ENCODE measurements at regions not wholly inside any gene's neighbourhood (a gene's known extent, or its start where the extent isn't known, plus 50 kb on each side); places are given as distances from the start of the nearest gene placed in this dataset.
"Not testable (repeated sequence)": the region's sequence is repeated elsewhere in the genome, so short reads cannot be mapped to it uniquely, and the experiment has no call there.

DNA sequence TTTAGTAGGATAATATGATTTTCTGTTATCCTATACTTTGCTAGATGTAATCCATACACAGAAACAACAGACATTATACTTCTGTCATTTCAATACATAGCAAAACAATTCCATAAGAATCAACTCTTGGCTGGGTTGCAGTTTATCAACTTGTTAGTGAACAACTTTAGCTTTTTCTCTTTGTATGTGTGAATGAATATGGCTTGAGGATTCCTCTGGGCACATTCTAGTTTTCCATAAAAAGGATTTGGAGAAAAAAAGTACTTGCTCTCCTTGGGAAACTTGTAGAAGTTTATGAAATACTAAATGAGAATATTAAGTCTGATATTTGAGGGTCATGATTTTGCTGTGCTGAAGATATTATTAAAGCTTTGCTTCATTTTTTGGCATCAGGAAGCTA is 210.7 kb upstream of the GIMD1 start:
- Histone ChIP-seq H3K27me3 (ENCODE audit: insufficient read depth, low read length) (no peaks in the 10 kb centered on the region), H3K4me3 (ENCODE audit: insufficient read depth, low read depth, low read length) (no peak overlapping the region), H3K4me1 (ENCODE audit: insufficient read depth, low read length) (peaks cover 13% of the 10 kb centered on the region), H3K4me2 (ENCODE audit: low read length) (no peak overlapping the region), H3K36me3 (ENCODE audit: insufficient read depth, low read length) (no peaks in the 10 kb centered on the region), H2AFZ (ENCODE audit: low read depth, low read length) (no peak overlapping the region), H3K79me2 (ENCODE audit: insufficient read depth, low read length) (no peaks in the 10 kb centered on the region), H3K9ac (ENCODE audit: low read length) (no peak overlapping the region), H4K20me1 (ENCODE audit: insufficient read depth, low read length) (no peaks in the 10 kb centered on the region), H3K9me3 (ENCODE audit: insufficient read depth, low read depth, low read length) (no peaks in the 10 kb centered on the region), H3K27ac (ENCODE audit: low read depth, low read length) (no peak overlapping the region)
- Mint-ChIP-seq H3K9me3 (ENCODE audit: unreplicated experiment) (no peaks in the 10 kb centered on the region), H3K27ac (ENCODE audit: unreplicated experiment) (no peak overlapping the region), H3K36me3 (ENCODE audit: low read depth, unreplicated experiment) (no peaks in the 10 kb centered on the region), H3K4me1 (ENCODE audit: low read depth, unreplicated experiment) (peaks cover 14% of the 10 kb centered on the region), H3K4me3 (ENCODE audit: unreplicated experiment) (no peak overlapping the region), H3K27me3 (ENCODE audit: low read depth, unreplicated experiment) (no peaks in the 10 kb centered on the region)
- DNase-seq (ENCODE audit: low read depth): no peak
- no peak for TF ChIP-seq CTCF (IDR thresholded peaks at IDR 0.05; ENCODE audit: insufficient read depth, low read depth, low read length)
- no peak for TF ChIP-seq EZH2 (IDR thresholded peaks at IDR 0.05; ENCODE audit: insufficient read depth, low read length)
- no peak for FAIRE-seq

DNA sequence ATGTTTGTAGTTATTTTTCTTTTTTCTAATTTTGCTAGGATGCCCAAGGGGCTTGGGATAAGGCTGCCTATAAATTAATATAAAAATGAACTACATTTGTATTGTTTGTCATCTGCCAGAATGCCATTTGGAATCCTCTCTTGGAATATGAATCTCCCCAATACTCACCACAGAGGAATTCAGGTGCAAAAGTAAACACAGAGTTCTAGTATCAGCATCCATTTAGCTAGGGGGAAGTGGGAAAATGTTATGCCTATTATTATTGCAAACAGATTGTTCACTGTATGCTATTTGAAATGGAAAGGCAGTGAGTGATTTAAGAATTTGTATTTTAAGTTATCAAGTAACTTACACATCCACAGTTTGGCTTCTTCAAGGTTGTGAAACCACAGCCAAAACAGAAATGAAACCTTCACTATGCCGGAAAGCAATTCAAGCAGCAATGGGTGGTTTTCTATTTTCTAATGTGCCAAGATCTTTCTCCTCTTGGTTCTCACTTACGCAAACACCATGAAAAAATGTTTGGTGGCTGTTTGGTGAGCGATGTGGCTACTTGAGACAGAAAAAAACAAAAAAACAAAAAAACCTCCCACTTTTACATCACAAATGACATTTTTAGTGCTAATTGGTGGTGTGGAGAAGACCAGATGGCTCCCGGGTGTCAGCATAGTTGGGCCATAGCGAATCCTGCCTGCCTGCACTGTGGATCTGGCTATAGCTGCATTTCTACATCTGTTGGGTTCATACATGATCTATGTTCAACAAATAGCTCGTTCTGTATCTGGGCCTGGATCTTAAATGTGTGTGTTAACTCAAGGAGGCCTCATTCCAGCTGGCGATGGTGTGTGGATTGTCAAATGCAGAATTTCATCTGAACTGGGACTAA is 200.8 kb upstream of the GIMD1 start:
- Histone ChIP-seq H4K20me1 (ENCODE audit: insufficient read depth, low read length) (no peaks in the 10 kb centered on the region), H3K4me1 (ENCODE audit: insufficient read depth, low read length) (peaks cover 5% of the 10 kb centered on the region), H3K27me3 (ENCODE audit: insufficient read depth, low read length) (no peaks in the 10 kb centered on the region), H3K9ac (ENCODE audit: low read length) (no peak overlapping the region), H3K27ac (ENCODE audit: low read depth, low read length) (no peak overlapping the region), H2AFZ (ENCODE audit: low read depth, low read length) (no peak overlapping the region), H3K79me2 (ENCODE audit: insufficient read depth, low read length) (no peaks in the 10 kb centered on the region), H3K36me3 (ENCODE audit: insufficient read depth, low read length) (no peaks in the 10 kb centered on the region), H3K4me3 (ENCODE audit: insufficient read depth, low read depth, low read length) (no peak overlapping the region), H3K4me2 (ENCODE audit: low read length) (peak overlapping the region; percentile 6), H3K9me3 (ENCODE audit: insufficient read depth, low read depth, low read length) (no peaks in the 10 kb centered on the region)
- Mint-ChIP-seq H3K9me3 (ENCODE audit: unreplicated experiment) (no peaks in the 10 kb centered on the region), H3K4me3 (ENCODE audit: unreplicated experiment) (no peak overlapping the region), H3K4me1 (ENCODE audit: low read depth, unreplicated experiment) (no peaks in the 10 kb centered on the region), H3K27me3 (ENCODE audit: low read depth, unreplicated experiment) (no peaks in the 10 kb centered on the region), H3K36me3 (ENCODE audit: low read depth, unreplicated experiment) (no peaks in the 10 kb centered on the region), H3K27ac (ENCODE audit: unreplicated experiment) (no peak overlapping the region)
- TF ChIP-seq EZH2 (IDR thresholded peaks at IDR 0.05; ENCODE audit: insufficient read depth, low read length) (no peak), CTCF (IDR thresholded peaks at IDR 0.05; ENCODE audit: insufficient read depth, low read depth, low read length) (no peak)
- peak; percentile 36 for DNase-seq (ENCODE audit: low read depth)
- no peak for FAIRE-seq

- no peak overlapping the region for H2AFZ ChIP-seq (ENCODE audit: low read depth, low read length)
- no peak overlapping the region for H3K27ac Mint-ChIP-seq (ENCODE audit: unreplicated experiment)
- H3K9me3 ChIP-seq (ENCODE audit: insufficient read depth, low read depth, low read length): no peaks in the 10 kb centered on the region
- H3K9ac ChIP-seq (ENCODE audit: low read length): no peak overlapping the region
- no peaks in the 10 kb centered on the region for H3K27me3 Mint-ChIP-seq (ENCODE audit: low read depth, unreplicated experiment)
- H3K4me1 Mint-ChIP-seq (ENCODE audit: low read depth, unreplicated experiment): no peaks in the 10 kb centered on the region
- FAIRE-seq: no peak
- H3K4me3 ChIP-seq (ENCODE audit: insufficient read depth, low read depth, low read length): no peak overlapping the region
- peak; percentile 54 for DNase-seq (ENCODE audit: low read depth)
- no peaks in the 10 kb centered on the region for H4K20me1 ChIP-seq (ENCODE audit: insufficient read depth, low read length)
- H3K36me3 ChIP-seq (ENCODE audit: insufficient read depth, low read length): no peaks in the 10 kb centered on the region
- H3K4me1 ChIP-seq (ENCODE audit: insufficient read depth, low read length): peaks cover 5% of the 10 kb centered on the region
- no peak overlapping the region for H3K27ac ChIP-seq (ENCODE audit: low read depth, low read length)
- no peak overlapping the region for H3K4me3 Mint-ChIP-seq (ENCODE audit: unreplicated experiment)
- no peak overlapping the region for H3K4me2 ChIP-seq (ENCODE audit: low read length)
- no peaks in the 10 kb centered on the region for H3K27me3 ChIP-seq (ENCODE audit: insufficient read depth, low read length)
- no peaks in the 10 kb centered on the region for H3K79me2 ChIP-seq (ENCODE audit: insufficient read depth, low read length)
- no peaks in the 10 kb centered on the region for H3K36me3 Mint-ChIP-seq (ENCODE audit: low read depth, unreplicated experiment)
- TF ChIP-seq CTCF (IDR thresholded peaks at IDR 0.05; ENCODE audit: insufficient read depth, low read depth, low read length) (no peak), EZH2 (IDR thresholded peaks at IDR 0.05; ENCODE audit: insufficient read depth, low read length) (no peak)
- H3K9me3 Mint-ChIP-seq (ENCODE audit: unreplicated experiment): peaks cover 5% of the 10 kb centered on the region
Observed at GRCh38 chr4:106565727-106566126, 197.1 kb upstream of the GIMD1 start.

- H3K36me3 Mint-ChIP-seq (ENCODE audit: low read depth, unreplicated experiment); H3K4me2 ChIP-seq (ENCODE audit: low read length); H3K4me1 ChIP-seq (ENCODE audit: insufficient read depth, low read length); FAIRE-seq; H3K27ac ChIP-seq (ENCODE audit: low read depth, low read length); H4K20me1 ChIP-seq (ENCODE audit: insufficient read depth, low read length); H3K4me3 ChIP-seq (ENCODE audit: insufficient read depth, low read depth, low read length); H3K79me2 ChIP-seq (ENCODE audit: insufficient read depth, low read length); H3K4me3 Mint-ChIP-seq (ENCODE audit: unreplicated experiment); DNase-seq (ENCODE audit: low read depth); H3K27ac Mint-ChIP-seq (ENCODE audit: unreplicated experiment); H3K27me3 Mint-ChIP-seq (ENCODE audit: low read depth, unreplicated experiment); H3K27me3 ChIP-seq (ENCODE audit: insufficient read depth, low read length); H2AFZ ChIP-seq (ENCODE audit: low read depth, low read length); H3K36me3 ChIP-seq (ENCODE audit: insufficient read depth, low read length); H3K9ac ChIP-seq (ENCODE audit: low read length); H3K9me3 Mint-ChIP-seq (ENCODE audit: unreplicated experiment); H3K9me3 ChIP-seq (ENCODE audit: insufficient read depth, low read depth, low read length); H3K4me1 Mint-ChIP-seq (ENCODE audit: low read depth, unreplicated experiment): not testable (repeated sequence)
Observed at GRCh38 chr4:106563637-106564036, 195.1 kb upstream of the GIMD1 start.

Data from astrocyte (in vitro differentiated cells and primary cell).